Upper lobe of right lung (tissue), 1 donor: ENCODE measurements at regions not wholly inside any gene's neighbourhood (a gene's known extent, or its start where the extent isn't known, plus 50 kb on each side); places are given as distances from the start of the nearest gene placed in this dataset.
A peak's percentile ranks its signal among the peaks of the same experiment; 100 is the strongest.

Experiments used
- ATAC-seq: fragments of 200-7000 bp; cut with Tn5 transposase; one replicate; pipeline ENCODE4 v1.9.1; 2020; ENCODE audit warnings: mild to moderate bottlenecking, moderate library complexity
- DNase-seq: peaks from one replicate; pipeline ENCODE4 v3.0.0-alpha.2; 2020
- H3K27ac ChIP-seq: fragments of 200-600 bp; one replicate; pipeline ENCODE4 v1.8.0; 2022
- H3K27me3 ChIP-seq: fragments of 200-600 bp; one replicate; pipeline ENCODE4 v1.8.0; 2022; ENCODE audit warnings: mild to moderate bottlenecking
- H3K36me3 ChIP-seq: fragments of 200-600 bp; one replicate; pipeline ENCODE4 v1.8.0; 2022
- H3K4me1 ChIP-seq: fragments of 200-600 bp; one replicate; pipeline ENCODE4 v1.8.0; 2022
- H3K4me3 ChIP-seq: fragments of 200-600 bp; one replicate; pipeline ENCODE4 v1.8.0; 2022; ENCODE audit warnings: mild to moderate bottlenecking
- H3K9me3 ChIP-seq: fragments of 200-600 bp; one replicate; pipeline ENCODE4 v1.8.0; 2022
- CTCF ChIP-seq: fragments of 200-600 bp; IDR thresholded peaks from one replicate; pipeline ENCODE4 v1.8.0; 2022; ENCODE audit warnings: antibody characterized with exemption
- intact Hi-C: fragments of 100-400 bp; cut with DNase I; formaldehyde crosslinking; loops from one replicate; pipeline ENCODE4 v1.11.0; 2022
- donor health status: DM: no; HTN: yes; CAD: no; lungs with severe emphysema.

DNA sequence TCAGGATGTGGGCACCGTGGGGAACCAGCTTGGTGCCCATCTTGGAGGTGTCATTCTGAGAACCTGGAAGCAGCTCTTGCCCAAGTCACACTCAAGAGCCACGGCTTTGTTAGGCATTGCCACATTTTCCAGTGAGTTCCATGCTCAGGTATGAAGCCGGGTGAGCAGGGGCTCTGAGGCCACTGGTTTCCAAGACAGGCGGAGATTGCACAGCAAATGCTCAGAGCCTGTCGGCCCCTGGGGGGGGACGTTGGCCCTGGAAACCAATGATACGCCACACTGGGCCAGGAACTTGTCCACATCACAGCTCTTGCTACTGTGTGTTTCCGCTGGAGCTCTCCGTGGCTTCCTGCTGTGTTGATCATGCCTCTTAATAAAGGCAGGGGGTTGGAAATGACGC, 52.5 kb upstream of the SALL3 start:
- H3K4me3 ChIP-seq, result no peak overlapping the region
- intact Hi-C loops, result no loop called here
- DNase-seq, result peak; percentile 40
- H3K27ac ChIP-seq, result no peak overlapping the region
- no peaks in the 10 kb centered on the region for H3K4me1 ChIP-seq
- H3K27me3 ChIP-seq, result no peaks in the 10 kb centered on the region
- H3K9me3 ChIP-seq, result no peaks in the 10 kb centered on the region
- no peak for TF ChIP-seq CTCF
- no peak for ATAC-seq
- H3K36me3 ChIP-seq, result no peaks in the 10 kb centered on the region

GRCh38 chr18:78927616-78928015, 52.0 kb upstream of the SALL3 start:
- intact Hi-C loops, result no loop called here
- Histone ChIP-seq H3K36me3 (no peaks in the 10 kb centered on the region), H3K4me1 (no peaks in the 10 kb centered on the region), H3K27me3 (no peaks in the 10 kb centered on the region), H3K4me3 (no peak overlapping the region), H3K27ac (no peak overlapping the region), H3K9me3 (no peaks in the 10 kb centered on the region)
- ATAC-seq (no peak), DNase-seq (no peak)
- TF ChIP-seq CTCF, result no peak

GRCh38 chr18:78928076-78928475, 51.5 kb upstream of the SALL3 start:
- intact Hi-C loops, result no loop called here
- no peaks in the 10 kb centered on the region for H3K27me3 ChIP-seq
- peak; percentile 29 for DNase-seq
- TF ChIP-seq CTCF, result no peak
- no peak overlapping the region for H3K27ac ChIP-seq
- no peaks in the 10 kb centered on the region for H3K36me3 ChIP-seq
- H3K4me3 ChIP-seq, result no peak overlapping the region
- H3K9me3 ChIP-seq, result no peaks in the 10 kb centered on the region
- H3K4me1 ChIP-seq, result no peaks in the 10 kb centered on the region
- ATAC-seq, result no peak

DNA sequence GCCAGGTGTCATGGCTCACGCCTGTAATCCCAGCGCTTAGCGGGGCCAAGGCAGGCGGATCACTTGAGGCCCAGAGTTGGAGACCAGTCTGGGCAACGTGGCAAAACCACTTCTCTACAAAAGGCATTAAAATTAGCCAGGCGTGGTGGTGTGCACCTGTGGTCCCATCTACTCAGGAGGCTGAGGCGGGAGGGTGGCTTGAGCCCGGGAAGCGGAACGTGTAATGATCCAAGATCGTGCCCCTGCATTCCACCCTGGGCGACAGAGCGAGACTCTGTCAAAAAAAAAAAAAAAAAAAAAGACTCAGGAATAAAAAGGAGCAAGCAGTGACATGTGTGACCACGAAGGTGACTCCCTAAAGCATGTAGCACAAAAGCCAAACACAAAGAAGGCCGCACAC, 50.1 kb upstream of the SALL3 start:
- no peak overlapping the region for H3K4me3 ChIP-seq
- intact Hi-C loops, result no loop called here
- TF ChIP-seq CTCF, result no peak
- no peaks in the 10 kb centered on the region for H3K4me1 ChIP-seq
- H3K27ac ChIP-seq, result no peak overlapping the region
- H3K27me3 ChIP-seq, result no peaks in the 10 kb centered on the region
- H3K36me3 ChIP-seq, result no peaks in the 10 kb centered on the region
- ATAC-seq, result no peak
- H3K9me3 ChIP-seq, result no peaks in the 10 kb centered on the region
- DNase-seq, result peak; percentile 17
